Activated CD8-positive, alpha-beta memory T cell treated with anti-CD3 and anti-CD28 coated beads, Interleukin-2, amount 10 ng/mL, durations not matched to agents 7 days and 5 days (primary cell): ENCODE measurements at regions not wholly inside any gene's neighbourhood (a gene's known extent, or its start where the extent isn't known, plus 50 kb on each side); places are given as distances from the start of the nearest gene placed in this dataset.
"Not testable (repeated sequence)": the region's sequence is repeated elsewhere in the genome, so short reads cannot be mapped to it uniquely, and the experiment has no call there.

Experiments
- ATAC-seq: fragments of 150-1000 bp; cut with Tn5 transposase; one replicate; pipeline ENCODE4 v1.10.0; 2021; ENCODE audit warnings: moderate library complexity
- CTCF ChIA-PET: fragments of 350-600 bp; sonication (Branson Sonifier 250); formaldehyde crosslinking; loops from one replicate; lab custom pipeline; 2021; ENCODE audit warnings: antibody characterized with exemption; lab: Charles Lee
- DNase-seq: peaks from one replicate; pipeline ENCODE4 v3.0.0-alpha.2; 2020
- H3K27ac Mint-ChIP-seq: one replicate; pipeline ENCODE4 v1.8.0; 2021; ENCODE audit warnings: mild to moderate bottlenecking, mixed read lengths
- H3K27me3 Mint-ChIP-seq: one replicate; pipeline ENCODE4 v1.8.0; 2021; ENCODE audit warnings: mixed read lengths
- H3K36me3 Mint-ChIP-seq: one replicate; pipeline ENCODE4 v1.8.0; 2021; ENCODE audit warnings: mild to moderate bottlenecking, mixed read lengths
- H3K4me1 Mint-ChIP-seq: one replicate; pipeline ENCODE4 v1.8.0; 2021; ENCODE audit warnings: mixed read lengths
- H3K4me3 Mint-ChIP-seq: one replicate; pipeline ENCODE4 v1.8.0; 2021; ENCODE audit warnings: mild to moderate bottlenecking, moderate library complexity, mixed read lengths
- H3K9me3 Mint-ChIP-seq: one replicate; pipeline ENCODE4 v1.8.0; 2022; ENCODE audit warnings: low read depth, mixed read lengths

DNA sequence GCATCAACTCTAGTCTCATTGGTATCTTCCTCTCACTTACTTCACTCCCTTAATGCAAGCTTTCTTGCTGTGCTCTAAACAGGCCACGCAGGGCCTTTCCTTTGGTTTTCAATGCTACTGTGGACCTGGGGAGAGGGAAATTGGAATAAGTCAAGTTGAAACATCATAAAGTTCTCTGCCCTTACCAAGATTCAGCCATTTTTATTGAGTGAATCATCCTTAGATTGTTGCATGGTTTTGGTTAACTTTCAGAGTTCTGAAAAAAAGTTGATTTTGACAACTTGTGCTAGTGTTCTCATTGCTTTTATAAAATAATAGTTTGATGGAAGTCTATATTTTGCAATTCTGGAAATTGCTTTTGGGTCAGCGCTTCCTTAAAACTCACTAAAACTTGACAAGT lies 852.8 kb upstream of the ACVR2A start:
- Mint-ChIP-seq H3K9me3 (no peaks in the 10 kb centered on the region), H3K36me3 (no peaks in the 10 kb centered on the region), H3K27ac (no peak overlapping the region), H3K4me3 (no peak overlapping the region), H3K27me3 (no peaks in the 10 kb centered on the region), H3K4me1 (no peaks in the 10 kb centered on the region)
- ATAC-seq (no peak), DNase-seq (no peak)
- CTCF ChIA-PET, result interaction anchor here (0.5 kb wide), 1 partner anchor 902 kb away, joined by 4 read pairs; no protein-coding TSS in a partner anchor

DNA sequence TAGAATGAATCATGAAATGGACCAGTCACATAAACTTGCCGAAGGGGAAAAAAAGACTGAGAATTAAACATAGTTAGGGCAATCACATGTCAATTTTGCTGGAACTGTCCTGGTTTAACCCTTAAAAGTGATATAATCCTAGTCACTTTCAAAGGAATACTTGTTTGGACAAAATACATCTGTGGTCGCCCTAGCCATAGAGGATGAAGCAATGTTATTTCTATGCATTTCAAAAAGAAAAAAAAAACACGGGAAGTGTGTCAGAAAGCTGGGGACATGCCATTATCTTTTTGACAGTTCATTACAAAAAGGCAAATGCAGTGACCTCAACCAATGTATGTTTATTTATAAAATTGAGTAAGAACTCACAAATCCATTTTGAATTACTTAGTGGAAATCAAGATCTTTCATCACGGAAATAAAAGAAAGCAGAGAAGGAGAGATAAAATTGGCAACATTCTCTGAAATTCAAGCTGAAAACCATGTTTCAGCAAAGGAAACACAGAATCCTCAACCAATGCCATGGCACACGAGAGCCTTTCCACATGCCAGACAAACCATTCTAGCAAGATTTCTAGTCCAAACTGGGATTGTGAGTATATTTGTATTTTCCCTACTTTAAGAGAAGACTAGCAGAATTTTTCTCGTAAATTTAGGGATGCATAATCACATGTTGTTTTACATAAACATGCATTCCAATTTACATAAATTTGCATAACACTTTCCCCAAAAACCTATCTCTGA lies 854.3 kb upstream of the ACVR2A start:
- Mint-ChIP-seq H3K27me3 (no peaks in the 10 kb centered on the region), H3K4me3 (no peak overlapping the region), H3K27ac (no peak overlapping the region), H3K9me3 (no peaks in the 10 kb centered on the region), H3K4me1 (no peaks in the 10 kb centered on the region), H3K36me3 (no peaks in the 10 kb centered on the region)
- DNase-seq (no peak), ATAC-seq (no peak)
- CTCF ChIA-PET, result no interaction called here

DNA sequence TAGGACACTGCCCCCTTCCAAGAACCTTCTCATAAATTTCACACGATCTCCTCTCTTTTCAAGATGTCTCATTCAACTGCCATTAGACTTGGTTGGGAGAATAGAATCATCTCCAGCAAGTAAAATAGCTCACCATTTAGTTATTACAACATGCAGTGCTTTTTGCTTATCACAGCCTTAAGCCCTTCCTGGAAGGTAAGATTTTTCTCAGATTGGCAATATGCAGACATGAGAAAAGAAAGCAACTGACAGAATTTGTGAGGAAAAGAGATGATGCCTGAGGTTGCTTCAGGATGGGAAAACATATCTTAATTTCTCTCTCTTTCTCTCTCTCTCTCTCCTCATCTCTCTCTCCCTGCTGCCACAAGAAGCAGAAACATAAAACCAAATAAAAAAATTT lies 855.1 kb upstream of the ACVR2A start:
- Mint-ChIP-seq H3K4me1 (no peaks in the 10 kb centered on the region), H3K27ac (no peak overlapping the region), H3K4me3 (no peak overlapping the region), H3K9me3 (no peaks in the 10 kb centered on the region), H3K27me3 (no peaks in the 10 kb centered on the region), H3K36me3 (no peaks in the 10 kb centered on the region)
- DNase-seq, result no peak
- no peak for ATAC-seq
- CTCF ChIA-PET, result no interaction called here

DNA sequence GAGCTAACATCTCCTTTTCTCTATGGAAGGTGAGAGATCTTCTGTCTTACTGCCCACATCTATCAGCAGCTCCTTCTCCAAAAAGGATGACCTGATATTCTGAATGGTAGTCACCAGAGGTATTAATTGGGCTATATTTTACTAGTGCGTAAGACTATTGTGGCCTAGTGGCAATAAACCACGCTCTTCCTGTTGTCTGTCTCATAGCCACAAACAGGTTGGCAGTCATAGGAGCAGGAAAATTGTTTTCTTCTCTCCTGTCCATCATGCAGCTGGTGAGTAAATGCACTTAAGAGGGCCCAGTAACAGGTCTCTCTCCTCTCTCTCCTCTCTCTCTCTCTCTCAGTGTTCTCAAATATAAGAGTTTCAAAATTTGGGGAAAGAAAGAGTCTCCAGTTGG lies 856.8 kb upstream of the ACVR2A start:
- no peak overlapping the region for H3K4me3 Mint-ChIP-seq
- CTCF ChIA-PET, result no interaction called here
- no peaks in the 10 kb centered on the region for H3K36me3 Mint-ChIP-seq
- no peaks in the 10 kb centered on the region for H3K27me3 Mint-ChIP-seq
- no peak overlapping the region for H3K27ac Mint-ChIP-seq
- no peak for DNase-seq
- ATAC-seq, result no peak
- no peaks in the 10 kb centered on the region for H3K4me1 Mint-ChIP-seq
- H3K9me3 Mint-ChIP-seq, result no peaks in the 10 kb centered on the region

DNA sequence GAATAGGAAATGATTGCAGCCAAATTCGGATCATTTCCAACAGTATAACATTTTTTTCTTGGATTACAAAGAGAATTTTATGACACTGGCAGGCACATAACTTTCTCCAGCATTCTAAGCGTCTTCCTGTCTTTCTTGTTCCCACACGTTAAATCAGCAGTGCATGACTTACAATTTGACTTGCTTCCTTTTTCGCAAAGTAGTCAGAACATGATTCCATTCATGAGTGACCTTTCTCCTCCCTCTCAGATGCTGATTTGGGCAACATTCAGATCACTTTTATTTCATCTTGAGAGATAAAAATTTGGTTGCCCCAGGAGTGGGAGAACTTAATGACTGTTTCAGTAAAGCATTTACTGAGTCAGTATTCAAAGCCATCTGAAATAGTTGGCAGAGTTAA lies 858.7 kb upstream of the ACVR2A start:
- no peak for ATAC-seq
- Mint-ChIP-seq H3K9me3 (no peaks in the 10 kb centered on the region), H3K27me3 (no peaks in the 10 kb centered on the region), H3K4me1 (no peaks in the 10 kb centered on the region), H3K27ac (no peak overlapping the region), H3K4me3 (no peak overlapping the region), H3K36me3 (no peaks in the 10 kb centered on the region)
- CTCF ChIA-PET, result no interaction called here
- no peak for DNase-seq

DNA sequence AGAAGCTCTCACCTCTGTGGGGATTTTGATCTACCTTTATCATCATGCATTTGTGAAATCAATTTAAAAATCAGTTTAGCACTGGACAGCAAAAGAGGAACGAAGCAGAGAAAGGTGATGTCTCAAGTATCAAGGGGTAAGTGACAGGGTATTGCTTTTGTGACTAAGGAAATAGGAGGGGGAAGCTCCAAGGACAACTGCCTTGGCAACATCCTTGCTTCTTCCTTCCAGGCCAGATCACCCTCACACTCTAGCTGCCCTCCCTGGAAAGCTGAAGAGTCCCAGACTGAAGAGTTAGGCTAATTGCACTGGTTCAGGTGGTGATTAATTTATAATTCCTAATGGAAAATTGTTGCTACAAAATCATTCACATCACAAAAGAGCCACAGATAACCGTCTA lies 859.1 kb upstream of the ACVR2A start:
- H3K36me3 Mint-ChIP-seq, result no peaks in the 10 kb centered on the region
- H3K27me3 Mint-ChIP-seq, result no peaks in the 10 kb centered on the region
- DNase-seq, result no peak
- no peak overlapping the region for H3K4me3 Mint-ChIP-seq
- CTCF ChIA-PET, result no interaction called here
- ATAC-seq, result no peak
- no peak overlapping the region for H3K27ac Mint-ChIP-seq
- H3K9me3 Mint-ChIP-seq, result no peaks in the 10 kb centered on the region
- no peaks in the 10 kb centered on the region for H3K4me1 Mint-ChIP-seq

DNA sequence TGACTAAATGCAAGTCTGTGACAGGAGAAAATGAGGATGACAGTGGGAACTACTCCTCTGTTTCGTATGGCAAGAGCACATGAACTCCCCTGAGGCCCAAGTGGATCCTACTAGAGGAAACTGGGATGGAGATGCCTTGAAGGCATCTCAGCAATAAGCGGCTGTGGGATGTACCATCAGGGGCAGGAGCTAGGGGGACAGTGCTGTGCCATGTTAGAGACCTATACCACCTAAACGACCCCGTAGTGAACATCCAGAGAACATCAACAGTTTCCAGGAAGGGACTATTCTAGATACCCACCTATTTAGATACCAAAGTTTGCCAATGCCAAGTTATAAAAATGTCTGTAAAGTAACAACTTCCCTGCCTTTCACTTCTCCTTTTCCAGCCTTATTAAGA lies 860.8 kb upstream of the ACVR2A start:
- Mint-ChIP-seq H3K27ac (no peak overlapping the region), H3K4me1 (no peaks in the 10 kb centered on the region), H3K9me3 (peaks cover 2% of the 10 kb centered on the region), H3K4me3 (no peak overlapping the region), H3K27me3 (no peaks in the 10 kb centered on the region), H3K36me3 (no peaks in the 10 kb centered on the region)
- CTCF ChIA-PET, result no interaction called here
- DNase-seq, result no peak
- ATAC-seq, result no peak

DNA sequence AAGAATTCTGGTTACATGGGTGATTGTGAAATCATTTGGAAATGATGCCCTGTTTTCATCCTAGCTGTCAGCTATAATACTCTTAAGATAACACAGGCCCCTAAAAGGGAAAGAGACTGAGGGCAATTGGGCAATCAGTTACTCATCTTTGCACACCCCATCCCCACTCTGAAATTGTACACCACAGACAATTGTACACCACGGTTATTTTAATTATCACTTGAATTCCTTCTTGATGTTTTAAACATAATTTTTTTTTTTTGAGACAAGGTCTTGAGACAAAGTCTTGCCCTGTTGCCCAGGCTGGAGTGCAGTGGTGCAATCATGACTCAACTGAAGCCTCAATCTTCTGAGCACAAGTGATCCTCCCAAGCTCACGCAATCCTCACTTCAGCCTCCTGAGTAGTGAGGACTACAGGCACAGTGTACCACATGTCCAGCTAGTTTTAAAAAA lies 862.4 kb upstream of the ACVR2A start:
- ATAC-seq, result no peak
- Mint-ChIP-seq H3K4me3 (no peak overlapping the region), H3K36me3 (no peaks in the 10 kb centered on the region)

DNA sequence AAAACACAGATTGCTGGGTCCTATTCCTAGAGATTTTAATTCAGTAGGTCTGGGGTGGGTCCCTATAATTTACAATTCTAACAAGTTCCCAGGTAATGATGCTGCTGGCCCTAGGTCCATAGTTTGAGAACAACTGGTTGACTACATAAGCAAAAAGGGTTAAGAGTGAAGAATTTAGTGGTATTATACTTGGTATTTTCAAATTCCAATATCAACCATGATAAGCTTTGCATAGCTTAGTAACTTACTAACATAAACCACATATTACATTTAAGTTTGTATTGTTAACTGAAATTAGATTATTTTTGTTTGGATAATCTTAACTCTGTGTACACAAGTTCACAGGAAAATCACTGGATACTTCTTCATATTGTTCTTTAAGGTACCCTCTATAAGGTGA lies 862.9 kb upstream of the ACVR2A start:
- H3K9me3 Mint-ChIP-seq, result peaks cover 2% of the 10 kb centered on the region
- DNase-seq (no peak), ATAC-seq (no peak)
- H3K27ac Mint-ChIP-seq, result no peak overlapping the region
- CTCF ChIA-PET, result no interaction called here
- H3K36me3 Mint-ChIP-seq, result no peaks in the 10 kb centered on the region
- H3K4me1 Mint-ChIP-seq, result no peaks in the 10 kb centered on the region
- no peaks in the 10 kb centered on the region for H3K27me3 Mint-ChIP-seq
- no peak overlapping the region for H3K4me3 Mint-ChIP-seq

More for the DNA sequence above, 862.4 kb upstream of the ACVR2A start:
- H3K9me3 Mint-ChIP-seq, result peaks cover 2% of the 10 kb centered on the region
- CTCF ChIA-PET, result no interaction called here
- no peak for DNase-seq
- H3K27me3 Mint-ChIP-seq, result no peaks in the 10 kb centered on the region
- H3K4me1 Mint-ChIP-seq, result no peaks in the 10 kb centered on the region
- no peak overlapping the region for H3K27ac Mint-ChIP-seq

DNA sequence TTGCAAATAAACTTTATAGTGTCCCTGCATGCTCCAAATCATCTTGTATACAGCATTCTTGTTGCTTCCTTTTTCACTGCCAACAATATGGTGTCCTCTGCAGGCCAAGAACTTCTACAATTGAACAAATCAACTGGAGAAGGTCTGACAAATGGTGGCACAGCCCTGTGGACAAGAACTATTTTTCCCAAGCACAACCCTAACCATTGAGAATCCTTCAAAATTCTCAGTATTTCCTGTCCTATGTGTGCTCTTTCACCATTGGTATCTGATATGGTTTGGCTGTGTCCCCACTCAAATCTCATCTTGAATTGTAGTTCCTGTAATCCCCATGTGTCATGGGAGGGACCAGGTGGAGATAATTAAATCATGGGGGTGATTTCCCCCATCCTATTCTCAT lies 865.1 kb upstream of the ACVR2A start:
- DNase-seq (no peak), ATAC-seq (no peak)
- Mint-ChIP-seq H3K27me3 (no peaks in the 10 kb centered on the region), H3K27ac (no peak overlapping the region), H3K36me3 (no peaks in the 10 kb centered on the region), H3K9me3 (peaks cover 2% of the 10 kb centered on the region), H3K4me1 (no peaks in the 10 kb centered on the region), H3K4me3 (no peak overlapping the region)
- CTCF ChIA-PET, result no interaction called here

DNA sequence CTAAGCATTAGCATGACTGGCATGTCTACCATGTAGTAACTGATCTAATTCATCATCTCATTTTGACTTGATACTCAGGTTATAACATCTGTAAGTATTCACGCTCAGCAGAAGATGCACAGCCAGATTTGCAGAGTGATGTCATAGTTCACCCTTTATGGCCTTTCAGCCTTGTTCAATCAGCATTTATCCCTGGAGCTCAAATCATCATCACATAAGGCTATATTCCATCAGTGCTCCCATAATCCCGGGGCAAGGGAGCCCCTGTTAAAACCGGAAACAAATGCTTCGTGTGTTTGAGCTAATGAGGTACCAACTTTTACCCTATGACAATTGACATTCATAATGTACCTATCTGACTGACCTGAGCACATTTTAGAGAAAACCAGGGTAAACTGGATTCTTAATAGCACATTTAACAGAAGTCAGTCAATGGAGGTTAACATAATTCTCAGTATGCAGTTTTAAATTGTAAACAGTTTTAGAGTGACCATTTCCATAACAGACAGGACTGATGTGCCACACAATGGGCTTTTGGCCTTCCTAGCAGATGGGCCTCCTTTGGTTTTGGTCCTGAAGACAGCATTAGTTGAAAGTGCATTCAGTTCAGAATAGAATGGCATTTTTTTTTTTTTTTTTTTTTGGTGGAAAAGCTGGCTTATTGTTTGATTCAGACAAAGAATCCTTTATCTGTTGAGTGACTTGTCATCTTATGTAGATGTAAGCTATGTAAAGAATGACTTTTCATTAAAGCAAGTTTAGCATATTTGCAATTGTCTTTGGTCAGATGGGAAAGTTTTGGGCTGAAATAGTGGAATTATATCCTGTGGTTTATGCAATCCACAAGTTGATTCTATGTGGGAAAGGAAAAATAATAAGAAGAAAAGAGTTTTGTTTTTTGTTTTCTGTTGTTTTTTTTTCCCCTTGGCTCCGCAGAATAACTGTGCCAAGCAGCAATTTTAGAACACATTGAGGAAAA lies 866.0 kb upstream of the ACVR2A start:
- DNase-seq (no peak), ATAC-seq (no peak)
- H3K9me3 Mint-ChIP-seq, result peaks cover 2% of the 10 kb centered on the region
- no peaks in the 10 kb centered on the region for H3K36me3 Mint-ChIP-seq
- no peaks in the 10 kb centered on the region for H3K27me3 Mint-ChIP-seq
- CTCF ChIA-PET, result no interaction called here
- no peaks in the 10 kb centered on the region for H3K4me1 Mint-ChIP-seq
- H3K4me3 Mint-ChIP-seq, result no peak overlapping the region
- H3K27ac Mint-ChIP-seq, result no peak overlapping the region

DNA sequence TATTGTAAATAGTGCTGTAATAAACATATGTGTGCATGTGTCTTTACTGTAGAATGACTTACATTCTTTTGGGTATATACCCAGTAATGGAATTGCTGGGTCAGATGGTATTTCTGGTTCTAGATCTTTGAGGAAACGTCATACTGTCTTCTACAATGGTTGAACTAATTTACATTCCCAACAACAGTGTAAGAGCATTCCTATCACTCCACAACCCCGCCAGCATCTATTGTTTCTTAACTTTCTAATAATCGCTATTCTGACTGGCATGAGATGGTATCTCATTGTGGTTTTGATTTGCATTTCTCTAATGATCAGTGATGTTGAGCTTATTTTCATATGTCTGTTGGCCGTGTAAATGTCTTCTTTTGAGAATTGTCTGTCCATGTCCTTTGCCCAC lies 873.8 kb upstream of the ACVR2A start:
- CTCF ChIA-PET, H3K27me3 Mint-ChIP-seq, H3K4me3 Mint-ChIP-seq, H3K4me1 Mint-ChIP-seq, H3K36me3 Mint-ChIP-seq, DNase-seq, H3K27ac Mint-ChIP-seq, ATAC-seq, H3K9me3 Mint-ChIP-seq: not testable (repeated sequence)

DNA sequence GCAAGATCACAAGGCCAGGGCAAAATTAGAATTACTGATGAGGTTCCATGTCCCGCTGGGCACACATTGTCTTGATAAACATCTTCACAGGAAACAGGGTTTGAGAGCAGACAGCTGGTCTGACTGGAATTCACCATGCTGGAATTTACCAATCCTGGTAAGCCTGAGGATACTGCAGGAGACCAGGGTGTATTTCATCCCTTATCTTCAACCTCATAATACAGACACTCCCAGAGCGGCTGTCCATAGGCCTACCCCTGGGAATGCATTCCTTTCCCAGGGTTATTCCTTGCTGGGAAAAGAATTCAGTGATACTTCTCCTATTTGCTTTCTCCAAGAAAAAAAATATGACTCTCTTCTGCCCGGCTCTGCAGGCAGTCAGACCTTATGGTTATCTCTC lies 875.1 kb upstream of the ACVR2A start:
- H3K27me3 Mint-ChIP-seq, CTCF ChIA-PET, H3K27ac Mint-ChIP-seq, H3K4me1 Mint-ChIP-seq, DNase-seq, H3K4me3 Mint-ChIP-seq, H3K9me3 Mint-ChIP-seq, ATAC-seq, H3K36me3 Mint-ChIP-seq: not testable (repeated sequence)

DNA sequence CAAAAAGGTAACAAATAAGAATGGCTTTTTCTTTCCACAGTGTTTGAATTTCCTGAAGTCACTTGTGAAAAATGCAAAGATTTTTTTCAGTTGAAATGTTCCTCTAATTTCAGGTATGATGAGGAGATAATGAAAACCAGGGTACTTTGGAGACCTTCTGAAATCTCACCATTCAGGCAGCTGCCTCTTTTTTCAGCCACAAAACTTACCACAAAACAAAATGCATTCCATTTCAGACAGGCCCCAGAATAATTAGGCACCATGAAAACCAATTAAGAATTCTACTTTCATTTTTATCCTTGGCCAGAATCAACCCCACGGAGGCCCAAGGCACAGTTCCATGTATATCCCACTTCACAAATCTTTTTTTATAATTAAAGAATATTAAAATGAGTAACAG lies 880.3 kb upstream of the ACVR2A start:
- DNase-seq (no peak), ATAC-seq (no peak)
- Mint-ChIP-seq H3K9me3 (no peaks in the 10 kb centered on the region), H3K27me3 (no peaks in the 10 kb centered on the region), H3K27ac (no peak overlapping the region), H3K36me3 (no peaks in the 10 kb centered on the region), H3K4me3 (no peak overlapping the region), H3K4me1 (no peaks in the 10 kb centered on the region)
- CTCF ChIA-PET, result no interaction called here
